ENCODE measurements at regions not wholly inside any gene's neighbourhood (a gene's known extent, or its start where the extent isn't known, plus 50 kb on each side); places are given as distances from the start of the nearest gene placed in this dataset.

DNA sequence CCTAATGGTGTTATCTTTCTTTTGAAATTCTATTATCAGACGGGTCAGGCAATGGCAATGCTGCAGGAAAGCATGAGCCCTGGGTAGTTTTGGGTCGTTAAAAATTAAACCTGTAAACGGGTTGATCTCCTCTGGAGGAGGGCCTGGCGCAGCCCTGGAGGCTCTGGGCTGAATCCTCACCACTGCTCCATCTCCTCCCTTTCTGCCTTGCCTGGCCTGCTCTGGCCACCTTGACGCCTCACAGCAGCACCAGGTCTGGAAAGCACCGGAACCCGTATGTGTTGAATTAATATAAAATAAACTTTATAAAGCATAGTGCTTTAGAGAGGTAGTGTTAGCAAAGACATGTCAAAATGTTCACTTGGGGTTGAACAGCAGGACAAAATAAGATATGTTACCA lies 316.1 kb downstream of the LNPK start:
- TF ChIP-seq POLR2A (IDR thresholded peaks at IDR 0.05; ENCODE audit: low read length), result no peak
- no peak for TF ChIP-seq GATA1 (IDR thresholded peaks at IDR 0.05; ENCODE audit: low read depth, low read length)
